Epithelial cell of esophagus (primary cell): ENCODE measurements at regions not wholly inside any gene's neighbourhood (a gene's known extent, or its start where the extent isn't known, plus 50 kb on each side); places are given as distances from the start of the nearest gene placed in this dataset.

ENCODE experiments used
- DNase-seq: peaks from one replicate; pipeline ENCODE4 v3.0.0; 2010; ENCODE audit warnings: low read depth
- H3K4me3 ChIP-seq: 2 replicates; pipeline ENCODE4 v1.5.1; 2011; ENCODE audit warnings: mild to moderate bottlenecking, low read length, control low read depth
- TF ChIP-seq, protein P1 (sequence below): IDR thresholded peaks from 2 replicates; pipeline ENCODE4 v1.5.1; 2011; ENCODE audit warnings: low read depth, mild to moderate bottlenecking, low read length, control low read depth, inconsistent platforms; ENCODE audit not compliant: insufficient read depth; ENCODE audit errors: missing control alignments

DNA sequence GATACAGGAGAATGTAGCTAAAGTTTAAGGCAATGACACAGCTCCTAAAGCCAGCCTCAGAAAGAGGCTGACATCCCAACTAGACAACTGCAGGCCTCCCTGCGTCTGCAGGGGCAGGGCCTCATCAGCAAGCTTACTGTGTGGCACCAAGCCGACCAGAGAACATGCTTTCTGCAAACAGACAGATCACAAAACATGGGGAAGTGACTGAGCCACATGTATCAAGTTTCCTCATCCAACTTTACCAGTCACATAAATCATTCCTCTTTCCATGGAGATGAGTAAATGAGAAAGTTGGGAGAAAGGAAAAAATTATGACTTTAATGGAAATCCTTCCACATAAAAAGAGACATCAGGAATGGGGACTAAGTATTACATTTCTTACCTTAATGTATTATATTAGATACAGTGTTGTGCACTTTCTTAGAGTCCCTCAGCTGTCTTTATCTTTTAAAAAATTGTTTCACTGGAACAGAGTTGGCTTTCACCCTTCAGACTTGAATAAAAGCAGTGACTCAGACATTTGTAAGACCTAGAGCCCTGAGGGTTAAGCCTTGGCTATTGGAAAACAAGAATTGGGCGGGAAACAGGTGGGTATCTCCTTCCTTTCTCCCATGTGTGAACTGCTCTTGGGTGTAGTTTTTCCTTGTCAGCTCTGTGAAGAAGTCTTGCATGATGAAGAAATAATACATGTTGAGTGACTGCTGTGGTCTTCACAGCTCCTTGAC, 305.7 kb upstream of the SNX7 start:
- DNase-seq, result peak; percentile 62
- TF ChIP-seq, protein P1, sequence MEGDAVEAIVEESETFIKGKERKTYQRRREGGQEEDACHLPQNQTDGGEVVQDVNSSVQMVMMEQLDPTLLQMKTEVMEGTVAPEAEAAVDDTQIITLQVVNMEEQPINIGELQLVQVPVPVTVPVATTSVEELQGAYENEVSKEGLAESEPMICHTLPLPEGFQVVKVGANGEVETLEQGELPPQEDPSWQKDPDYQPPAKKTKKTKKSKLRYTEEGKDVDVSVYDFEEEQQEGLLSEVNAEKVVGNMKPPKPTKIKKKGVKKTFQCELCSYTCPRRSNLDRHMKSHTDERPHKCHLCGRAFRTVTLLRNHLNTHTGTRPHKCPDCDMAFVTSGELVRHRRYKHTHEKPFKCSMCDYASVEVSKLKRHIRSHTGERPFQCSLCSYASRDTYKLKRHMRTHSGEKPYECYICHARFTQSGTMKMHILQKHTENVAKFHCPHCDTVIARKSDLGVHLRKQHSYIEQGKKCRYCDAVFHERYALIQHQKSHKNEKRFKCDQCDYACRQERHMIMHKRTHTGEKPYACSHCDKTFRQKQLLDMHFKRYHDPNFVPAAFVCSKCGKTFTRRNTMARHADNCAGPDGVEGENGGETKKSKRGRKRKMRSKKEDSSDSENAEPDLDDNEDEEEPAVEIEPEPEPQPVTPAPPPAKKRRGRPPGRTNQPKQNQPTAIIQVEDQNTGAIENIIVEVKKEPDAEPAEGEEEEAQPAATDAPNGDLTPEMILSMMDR, result no peak
- no peak overlapping the region for H3K4me3 ChIP-seq

DNA sequence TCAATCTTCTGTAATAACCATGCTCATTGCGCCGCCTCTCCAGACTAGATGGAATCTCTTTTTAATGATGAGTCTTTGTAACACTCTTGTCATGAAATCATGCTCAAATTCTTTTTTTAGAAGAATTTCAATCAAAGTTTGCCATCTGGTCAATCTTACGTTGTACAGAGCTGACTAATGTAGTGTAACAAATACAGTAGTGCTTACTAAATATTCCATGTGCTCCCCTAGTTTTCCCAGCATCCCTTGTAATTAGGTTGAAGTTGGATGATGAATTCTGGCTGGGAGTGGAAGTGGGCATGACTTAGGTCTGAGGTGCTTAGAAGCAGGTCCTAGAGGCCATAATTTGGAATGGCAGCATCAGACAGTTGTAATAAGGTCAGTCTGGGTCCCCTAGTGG, 309.1 kb upstream of the SNX7 start:
- H3K4me3 ChIP-seq, result no peak overlapping the region
- DNase-seq, result no peak
- TF ChIP-seq, protein P1, result no peak

DNA sequence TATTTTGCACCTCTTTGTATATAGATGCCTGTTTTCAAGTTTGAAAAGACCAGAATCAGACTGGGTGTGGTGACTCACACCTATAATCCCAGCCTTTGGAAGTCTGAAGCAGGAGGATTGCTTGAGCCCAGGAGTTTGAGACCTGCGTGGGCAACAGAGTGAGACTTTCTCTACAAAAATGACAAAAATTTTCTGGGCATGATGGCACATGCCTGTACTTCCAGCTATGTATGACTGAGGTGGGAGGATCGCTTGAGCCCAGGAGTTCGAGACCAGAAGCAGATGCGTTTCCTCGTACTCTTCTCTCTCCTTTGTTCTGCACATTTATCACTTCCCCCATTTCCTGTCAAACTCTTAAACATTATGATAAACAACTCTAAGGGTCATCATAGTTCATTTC, 310.0 kb upstream of the SNX7 start:
- TF ChIP-seq, protein P1, result no peak
- DNase-seq, result peak; percentile 61
- no peak overlapping the region for H3K4me3 ChIP-seq

DNA sequence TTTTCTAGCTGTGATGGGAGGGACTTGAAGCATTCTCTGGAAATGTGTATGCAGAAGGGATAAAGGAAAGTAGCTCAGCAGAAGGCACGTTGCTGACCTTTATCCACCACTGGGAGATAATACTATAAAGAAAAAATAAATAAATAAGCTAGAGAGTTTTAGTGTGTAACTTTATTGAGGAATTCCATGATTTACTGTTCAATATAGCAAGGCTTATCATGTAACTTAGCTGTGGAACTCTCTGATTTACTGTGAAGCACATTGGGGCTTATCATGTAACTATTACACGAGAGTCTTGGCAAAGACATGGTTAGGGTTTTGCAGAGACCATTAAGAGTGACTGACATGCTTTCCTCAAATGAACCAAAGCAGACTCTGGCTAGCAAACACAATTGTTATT, 316.1 kb upstream of the SNX7 start:
- TF ChIP-seq, protein P1, result no peak
- DNase-seq, result no peak
- no peak overlapping the region for H3K4me3 ChIP-seq

DNA sequence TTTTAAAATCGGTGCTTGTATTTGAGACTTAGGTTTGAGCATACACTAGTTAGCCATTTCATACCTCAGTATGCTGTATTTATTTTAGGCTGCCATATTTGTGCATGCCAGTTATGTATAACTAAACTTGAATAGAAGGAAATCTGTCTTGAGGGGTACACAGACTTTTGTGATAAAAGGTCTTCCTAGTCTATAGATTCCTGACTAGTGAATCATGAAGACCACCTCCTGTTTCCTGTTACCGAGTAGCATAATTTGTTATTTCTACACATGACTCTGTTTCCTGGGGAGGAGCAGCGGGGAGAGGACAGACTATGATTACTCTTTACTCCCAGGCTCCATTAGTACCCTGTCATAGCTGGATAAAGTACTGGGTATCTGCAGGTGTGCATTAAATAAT, 316.8 kb upstream of the SNX7 start:
- H3K4me3 ChIP-seq, result no peak overlapping the region
- TF ChIP-seq, protein P1, result no peak
- DNase-seq, result no peak

DNA sequence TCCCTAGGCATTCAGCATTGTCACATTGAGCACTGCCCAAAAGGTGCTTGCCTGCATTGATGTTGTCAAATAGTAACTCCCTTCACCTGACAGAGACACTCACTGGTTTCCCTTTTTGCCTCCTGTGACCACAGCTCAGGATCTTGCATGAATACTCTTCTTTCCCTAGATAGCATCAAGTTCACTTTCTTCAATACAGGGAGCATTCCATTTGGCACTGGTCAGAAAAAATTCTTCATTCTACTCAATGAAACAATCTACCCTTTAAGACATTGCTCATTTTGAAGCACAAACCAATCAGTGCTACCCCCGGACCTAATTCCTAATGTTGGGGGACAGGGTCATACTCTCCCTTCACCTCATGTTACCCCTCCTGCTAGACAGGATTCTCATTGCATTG, 319.0 kb upstream of the SNX7 start:
- no peak for DNase-seq
- TF ChIP-seq, protein P1, result no peak
- H3K4me3 ChIP-seq, result no peak overlapping the region

DNA sequence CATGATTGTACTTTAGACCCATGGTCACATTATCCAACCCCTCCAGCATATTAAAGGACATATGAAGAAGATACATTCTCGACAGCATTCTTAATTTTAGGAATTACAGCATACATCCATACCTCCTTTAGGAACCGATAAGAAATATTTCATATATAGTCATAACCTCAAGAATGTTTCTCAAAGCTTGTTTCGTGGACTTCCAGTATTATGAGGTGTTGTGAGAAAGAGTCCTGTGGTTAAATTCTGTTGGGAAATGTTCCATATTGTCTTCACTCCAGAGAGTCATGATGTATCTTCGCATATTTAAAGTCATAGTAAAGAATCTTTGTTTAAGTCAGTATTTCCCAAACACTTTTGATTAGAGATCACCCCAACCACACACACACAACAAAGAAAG, 321.0 kb upstream of the SNX7 start:
- TF ChIP-seq, protein P1, result no peak
- H3K4me3 ChIP-seq, result no peak overlapping the region
- DNase-seq, result no peak
